Prostate gland (tissue), 2 donors: ENCODE measurements at regions not wholly inside any gene's neighbourhood (a gene's known extent, or its start where the extent isn't known, plus 50 kb on each side); places are given as distances from the start of the nearest gene placed in this dataset.

ENCODE experiments used
- POLR2A ChIP-seq: fragments of 450-650 bp; IDR thresholded peaks from one replicate; pipeline ENCODE4 v1.6.1; 2016; ENCODE audit warnings: antibody characterized with exemption, mild to moderate bottlenecking
- TF ChIP-seq, protein P1 (sequence below), 4 experiments: fragments of 200-600 bp in 2 of 4; fragments of 450-650 bp in 2 of 4; sonication (generic) in 2 of 4; IDR thresholded peaks; 1 replicate in 3 of 4; 2 replicates in 1 of 4; pipeline ENCODE4 v1.5.1; 2016 to 2019; ENCODE audit warnings: antibody characterized with exemption in 4 of 4, mild to moderate bottlenecking in 2 of 4, moderate library complexity in 2 of 4

- TF ChIP-seq, protein P1, sequence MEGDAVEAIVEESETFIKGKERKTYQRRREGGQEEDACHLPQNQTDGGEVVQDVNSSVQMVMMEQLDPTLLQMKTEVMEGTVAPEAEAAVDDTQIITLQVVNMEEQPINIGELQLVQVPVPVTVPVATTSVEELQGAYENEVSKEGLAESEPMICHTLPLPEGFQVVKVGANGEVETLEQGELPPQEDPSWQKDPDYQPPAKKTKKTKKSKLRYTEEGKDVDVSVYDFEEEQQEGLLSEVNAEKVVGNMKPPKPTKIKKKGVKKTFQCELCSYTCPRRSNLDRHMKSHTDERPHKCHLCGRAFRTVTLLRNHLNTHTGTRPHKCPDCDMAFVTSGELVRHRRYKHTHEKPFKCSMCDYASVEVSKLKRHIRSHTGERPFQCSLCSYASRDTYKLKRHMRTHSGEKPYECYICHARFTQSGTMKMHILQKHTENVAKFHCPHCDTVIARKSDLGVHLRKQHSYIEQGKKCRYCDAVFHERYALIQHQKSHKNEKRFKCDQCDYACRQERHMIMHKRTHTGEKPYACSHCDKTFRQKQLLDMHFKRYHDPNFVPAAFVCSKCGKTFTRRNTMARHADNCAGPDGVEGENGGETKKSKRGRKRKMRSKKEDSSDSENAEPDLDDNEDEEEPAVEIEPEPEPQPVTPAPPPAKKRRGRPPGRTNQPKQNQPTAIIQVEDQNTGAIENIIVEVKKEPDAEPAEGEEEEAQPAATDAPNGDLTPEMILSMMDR (IDR thresholded peaks at IDR 0.05): no peak
- no peak for TF ChIP-seq POLR2A
Observed at GRCh38 chr2:198456418-198456817, 652.0 kb downstream of the PLCL1 start.
